ENCODE measurements at regions not wholly inside any gene's neighbourhood (a gene's known extent, or its start where the extent isn't known, plus 50 kb on each side); places are given as distances from the start of the nearest gene placed in this dataset.

DNA sequence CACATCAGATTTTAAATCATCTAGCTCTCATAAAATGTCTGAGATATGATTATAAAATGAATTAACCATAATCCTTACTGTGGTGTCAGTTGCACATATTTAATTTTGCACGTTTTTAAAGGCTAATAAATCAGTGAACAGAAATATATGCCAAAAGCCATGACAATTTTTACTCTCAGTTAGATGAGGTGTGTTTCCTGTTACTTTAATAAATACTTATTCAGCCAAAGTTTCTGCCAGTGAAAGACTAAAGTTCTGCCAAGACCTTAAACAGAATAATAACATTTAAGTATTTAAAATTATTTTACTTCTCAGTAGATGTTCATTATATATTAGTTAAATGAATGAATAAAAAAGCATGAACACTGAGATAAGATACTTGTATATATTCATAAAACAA, 1150.1 kb downstream of the NAALADL2 start:
- no peak for DNase-seq (ENCODE audit: low read depth, low spot score)
- Histone ChIP-seq H3K9ac (ENCODE audit: insufficient read length, low read depth) (no peak overlapping the region), H3K4me1 (ENCODE audit: insufficient read depth, insufficient read length) (no peaks in the 10 kb centered on the region), H3K36me3 (ENCODE audit: insufficient read depth, insufficient read length, low read length) (no peaks in the 10 kb centered on the region), H3K4me3 (ENCODE audit: insufficient read length, low read depth) (no peak overlapping the region), H3K9me3 (ENCODE audit: insufficient read depth, low read length) (no peaks in the 10 kb centered on the region), H3K27me3 (ENCODE audit: insufficient read depth, insufficient read length) (no peaks in the 10 kb centered on the region)
- TF ChIP-seq SUZ12 (IDR thresholded peaks at IDR 0.05; ENCODE audit: extremely low read depth, insufficient read depth, insufficient read length) (no peak), ZNF274 (IDR thresholded peaks at IDR 0.05; ENCODE audit: low read depth, low read length) (no peak), YY1 (IDR thresholded peaks at IDR 0.05; ENCODE audit: insufficient read depth, insufficient read length) (no peak)

- Histone ChIP-seq H3K4me3 (ENCODE audit: insufficient read length, low read depth) (no peak overlapping the region), H3K27me3 (ENCODE audit: insufficient read depth, insufficient read length) (no peaks in the 10 kb centered on the region), H3K9me3 (ENCODE audit: insufficient read depth, low read length) (no peaks in the 10 kb centered on the region), H3K4me1 (ENCODE audit: insufficient read depth, insufficient read length) (no peaks in the 10 kb centered on the region), H3K9ac (ENCODE audit: insufficient read length, low read depth) (no peak overlapping the region), H3K36me3 (ENCODE audit: insufficient read depth, insufficient read length, low read length) (no peaks in the 10 kb centered on the region)
- TF ChIP-seq ZNF274 (IDR thresholded peaks at IDR 0.05; ENCODE audit: low read depth, low read length) = no peak
- no peak for TF ChIP-seq YY1 (IDR thresholded peaks at IDR 0.05; ENCODE audit: insufficient read depth, insufficient read length)
- TF ChIP-seq SUZ12 (IDR thresholded peaks at IDR 0.05; ENCODE audit: extremely low read depth, insufficient read depth, insufficient read length) = no peak
- DNase-seq (ENCODE audit: low read depth, low spot score) = no peak
Measured at GRCh38 chr3:176005564-176005963, 1146.4 kb downstream of the NAALADL2 start.

DNA sequence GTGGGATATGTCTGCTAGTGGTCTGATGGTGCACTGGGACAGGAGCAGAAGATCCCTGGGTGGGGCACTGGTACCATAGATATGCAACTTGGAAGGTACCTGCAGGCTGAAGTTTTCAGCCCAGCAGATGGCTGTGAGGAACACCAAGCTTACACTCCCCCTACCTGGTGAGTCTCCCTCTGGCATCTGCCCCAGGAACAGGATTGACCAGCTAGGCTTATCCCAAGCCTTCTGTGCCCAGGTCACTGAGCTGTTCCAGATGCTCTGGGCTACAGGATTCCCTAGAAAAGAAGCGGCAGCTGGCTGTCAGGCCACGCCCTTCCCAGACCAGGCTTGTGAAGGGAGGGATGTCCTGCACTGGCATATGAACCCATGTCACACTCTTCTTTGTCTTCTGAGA, 1130.0 kb downstream of the NAALADL2 start:
- TF ChIP-seq SUZ12 (IDR thresholded peaks at IDR 0.05; ENCODE audit: extremely low read depth, insufficient read depth, insufficient read length) (no peak), ZNF274 (IDR thresholded peaks at IDR 0.05; ENCODE audit: low read depth, low read length) (no peak), YY1 (IDR thresholded peaks at IDR 0.05; ENCODE audit: insufficient read depth, insufficient read length) (no peak)
- H3K9ac ChIP-seq (ENCODE audit: insufficient read length, low read depth) = no peak overlapping the region
- no peaks in the 10 kb centered on the region for H3K9me3 ChIP-seq (ENCODE audit: insufficient read depth, low read length)
- no peaks in the 10 kb centered on the region for H3K36me3 ChIP-seq (ENCODE audit: insufficient read depth, insufficient read length, low read length)
- H3K27me3 ChIP-seq (ENCODE audit: insufficient read depth, insufficient read length) = no peaks in the 10 kb centered on the region
- no peak for DNase-seq (ENCODE audit: low read depth, low spot score)
- no peaks in the 10 kb centered on the region for H3K4me1 ChIP-seq (ENCODE audit: insufficient read depth, insufficient read length)
- no peak overlapping the region for H3K4me3 ChIP-seq (ENCODE audit: insufficient read length, low read depth)

DNA sequence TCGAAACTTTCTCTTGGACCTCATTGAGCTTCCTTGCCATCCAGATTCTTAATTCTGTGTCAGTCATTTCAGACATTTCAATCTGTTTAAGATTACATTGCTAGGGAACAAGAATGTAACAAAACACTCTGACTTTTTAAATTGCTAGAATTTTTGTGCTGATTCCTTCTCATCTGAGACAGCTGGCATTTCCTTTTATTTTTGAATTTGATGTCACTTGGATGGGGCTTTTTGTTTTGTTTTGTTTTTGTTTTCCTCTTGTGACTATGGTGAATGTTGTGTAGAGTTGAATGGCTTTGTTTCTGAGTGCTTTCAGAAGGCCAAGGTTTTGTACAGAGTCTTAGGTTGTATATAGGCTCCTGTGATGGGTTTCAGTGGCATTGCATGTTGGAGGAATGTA, 1129.3 kb downstream of the NAALADL2 start:
- no peak overlapping the region for H3K9ac ChIP-seq (ENCODE audit: insufficient read length, low read depth)
- no peak for TF ChIP-seq YY1 (IDR thresholded peaks at IDR 0.05; ENCODE audit: insufficient read depth, insufficient read length)
- no peak for TF ChIP-seq SUZ12 (IDR thresholded peaks at IDR 0.05; ENCODE audit: extremely low read depth, insufficient read depth, insufficient read length)
- no peak for TF ChIP-seq ZNF274 (IDR thresholded peaks at IDR 0.05; ENCODE audit: low read depth, low read length)
- no peaks in the 10 kb centered on the region for H3K27me3 ChIP-seq (ENCODE audit: insufficient read depth, insufficient read length)
- no peak for DNase-seq (ENCODE audit: low read depth, low spot score)
- no peaks in the 10 kb centered on the region for H3K4me1 ChIP-seq (ENCODE audit: insufficient read depth, insufficient read length)
- no peak overlapping the region for H3K4me3 ChIP-seq (ENCODE audit: insufficient read length, low read depth)
- no peaks in the 10 kb centered on the region for H3K36me3 ChIP-seq (ENCODE audit: insufficient read depth, insufficient read length, low read length)
- no peaks in the 10 kb centered on the region for H3K9me3 ChIP-seq (ENCODE audit: insufficient read depth, low read length)

- TF ChIP-seq YY1 (IDR thresholded peaks at IDR 0.05; ENCODE audit: insufficient read depth, insufficient read length) (no peak), SUZ12 (IDR thresholded peaks at IDR 0.05; ENCODE audit: extremely low read depth, insufficient read depth, insufficient read length) (no peak), ZNF274 (IDR thresholded peaks at IDR 0.05; ENCODE audit: low read depth, low read length) (no peak)
- DNase-seq (ENCODE audit: low read depth, low spot score) = no peak
- Histone ChIP-seq H3K9me3 (ENCODE audit: insufficient read depth, low read length) (no peaks in the 10 kb centered on the region), H3K4me1 (ENCODE audit: insufficient read depth, insufficient read length) (no peaks in the 10 kb centered on the region), H3K9ac (ENCODE audit: insufficient read length, low read depth) (no peak overlapping the region), H3K27me3 (ENCODE audit: insufficient read depth, insufficient read length) (no peaks in the 10 kb centered on the region), H3K36me3 (ENCODE audit: insufficient read depth, insufficient read length, low read length) (no peaks in the 10 kb centered on the region), H3K4me3 (ENCODE audit: insufficient read length, low read depth) (no peak overlapping the region)
Measured at GRCh38 chr3:175985781-175986180, 1126.6 kb downstream of the NAALADL2 start.

GRCh38 chr3:175983379-175983778, 1124.2 kb downstream of the NAALADL2 start:
- Histone ChIP-seq H3K9ac (ENCODE audit: insufficient read length, low read depth) (no peak overlapping the region), H3K4me3 (ENCODE audit: insufficient read length, low read depth) (no peak overlapping the region)

GRCh38 chr3:175980486-175981090, 1121.5 kb downstream of the NAALADL2 start:
- no peak overlapping the region for H3K4me3 ChIP-seq (ENCODE audit: insufficient read length, low read depth)
- no peaks in the 10 kb centered on the region for H3K4me1 ChIP-seq (ENCODE audit: insufficient read depth, insufficient read length)
- H3K36me3 ChIP-seq (ENCODE audit: insufficient read depth, insufficient read length, low read length) = no peaks in the 10 kb centered on the region
- H3K9me3 ChIP-seq (ENCODE audit: insufficient read depth, low read length) = no peaks in the 10 kb centered on the region
- no peak for TF ChIP-seq SUZ12 (IDR thresholded peaks at IDR 0.05; ENCODE audit: extremely low read depth, insufficient read depth, insufficient read length)
- TF ChIP-seq ZNF274 (IDR thresholded peaks at IDR 0.05; ENCODE audit: low read depth, low read length) = no peak
- no peak for DNase-seq (ENCODE audit: low read depth, low spot score)
- H3K27me3 ChIP-seq (ENCODE audit: insufficient read depth, insufficient read length) = no peaks in the 10 kb centered on the region
- no peak overlapping the region for H3K9ac ChIP-seq (ENCODE audit: insufficient read length, low read depth)

More at GRCh38 chr3:175983379-175983778, 1124.2 kb downstream of the NAALADL2 start:
- H3K9me3 ChIP-seq (ENCODE audit: insufficient read depth, low read length) = no peaks in the 10 kb centered on the region
- TF ChIP-seq SUZ12 (IDR thresholded peaks at IDR 0.05; ENCODE audit: extremely low read depth, insufficient read depth, insufficient read length) (no peak), YY1 (IDR thresholded peaks at IDR 0.05; ENCODE audit: insufficient read depth, insufficient read length) (no peak), ZNF274 (IDR thresholded peaks at IDR 0.05; ENCODE audit: low read depth, low read length) (no peak)
- DNase-seq (ENCODE audit: low read depth, low spot score) = no peak
- H3K36me3 ChIP-seq (ENCODE audit: insufficient read depth, insufficient read length, low read length) = no peaks in the 10 kb centered on the region
- H3K27me3 ChIP-seq (ENCODE audit: insufficient read depth, insufficient read length) = no peaks in the 10 kb centered on the region
- H3K4me1 ChIP-seq (ENCODE audit: insufficient read depth, insufficient read length) = no peaks in the 10 kb centered on the region
